Upper lobe of left lung (tissue), 4 donors: ENCODE measurements at regions not wholly inside any gene's neighbourhood (a gene's known extent, or its start where the extent isn't known, plus 50 kb on each side); places are given as distances from the start of the nearest gene placed in this dataset.

Experiments used
- EP300 ChIP-seq, 4 donors: sonication (generic); formaldehyde crosslinking; IDR thresholded peaks; one replicate each; pipeline ENCODE4 v1.5.1; 2017; ENCODE audit warnings: antibody characterized with exemption in 4 of 4, control low read depth in 2 of 4
- POLR2A ChIP-seq, 4 donors: fragments of 450-650 bp; IDR thresholded peaks; one replicate each; pipeline ENCODE4 v1.5.1; 2016 to 2017; ENCODE audit warnings: antibody characterized with exemption in 4 of 4, mild to moderate bottlenecking in 2 of 4
- TF ChIP-seq, protein P1 (sequence below), 6 experiments: fragments of 450-650 bp in 4 of 6; fragments of 200-600 bp in 2 of 6; sonication (generic) in 2 of 6; IDR thresholded peaks; one replicate each; pipeline ENCODE4 v1.5.1; 2016 to 2019; ENCODE audit warnings: antibody characterized with exemption in 6 of 6

DNA sequence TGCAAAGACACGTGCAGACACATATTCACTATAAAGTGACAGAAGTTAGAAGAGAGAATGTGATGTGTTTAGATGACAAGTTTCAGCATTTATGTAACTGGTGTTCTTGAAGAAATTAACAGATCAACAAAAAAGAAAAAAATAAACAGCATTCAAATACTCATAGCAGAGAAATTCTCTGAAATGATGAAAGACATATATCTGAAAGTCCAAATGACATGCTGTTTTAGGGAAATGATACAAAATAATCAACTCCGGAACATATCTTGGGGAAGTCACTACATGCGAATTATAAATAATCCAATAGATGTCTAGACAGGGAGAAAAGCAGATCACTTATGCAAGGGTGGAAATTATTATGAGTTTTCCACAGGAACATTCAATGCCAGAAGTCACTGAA is 146.0 kb downstream of the SPANXN4 start:
- no peak for TF ChIP-seq EP300 (IDR thresholded peaks at IDR 0.05)
- TF ChIP-seq POLR2A (IDR thresholded peaks at IDR 0.05): no peak
- TF ChIP-seq, protein P1, sequence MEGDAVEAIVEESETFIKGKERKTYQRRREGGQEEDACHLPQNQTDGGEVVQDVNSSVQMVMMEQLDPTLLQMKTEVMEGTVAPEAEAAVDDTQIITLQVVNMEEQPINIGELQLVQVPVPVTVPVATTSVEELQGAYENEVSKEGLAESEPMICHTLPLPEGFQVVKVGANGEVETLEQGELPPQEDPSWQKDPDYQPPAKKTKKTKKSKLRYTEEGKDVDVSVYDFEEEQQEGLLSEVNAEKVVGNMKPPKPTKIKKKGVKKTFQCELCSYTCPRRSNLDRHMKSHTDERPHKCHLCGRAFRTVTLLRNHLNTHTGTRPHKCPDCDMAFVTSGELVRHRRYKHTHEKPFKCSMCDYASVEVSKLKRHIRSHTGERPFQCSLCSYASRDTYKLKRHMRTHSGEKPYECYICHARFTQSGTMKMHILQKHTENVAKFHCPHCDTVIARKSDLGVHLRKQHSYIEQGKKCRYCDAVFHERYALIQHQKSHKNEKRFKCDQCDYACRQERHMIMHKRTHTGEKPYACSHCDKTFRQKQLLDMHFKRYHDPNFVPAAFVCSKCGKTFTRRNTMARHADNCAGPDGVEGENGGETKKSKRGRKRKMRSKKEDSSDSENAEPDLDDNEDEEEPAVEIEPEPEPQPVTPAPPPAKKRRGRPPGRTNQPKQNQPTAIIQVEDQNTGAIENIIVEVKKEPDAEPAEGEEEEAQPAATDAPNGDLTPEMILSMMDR (IDR thresholded peaks at IDR 0.05): no peak
